Fibroblast of lung (primary cell): ENCODE measurements at regions not wholly inside any gene's neighbourhood (a gene's known extent, or its start where the extent isn't known, plus 50 kb on each side); places are given as distances from the start of the nearest gene placed in this dataset.

Source experiments
- DNase-seq, 2 donors: peaks; one replicate each; pipeline versions ENCODE4 v3.0.0 to v3.0.0-alpha.2; 2010; ENCODE audit warnings: low read depth in 2 of 2
- H2AFZ ChIP-seq: 2 replicates; pipeline ENCODE4 v1.5.1; 2012; ENCODE audit warnings: low read length, control low read depth, inconsistent platforms
- H3K27ac ChIP-seq: 2 replicates; pipeline ENCODE4 v1.5.1; 2011; ENCODE audit warnings: low read length, control low read depth; ENCODE audit not compliant: insufficient read depth
- H3K27me3 ChIP-seq: 2 replicates; pipeline ENCODE4 v1.5.1; 2011; ENCODE audit warnings: mild to moderate bottlenecking, low read length; ENCODE audit not compliant: control insufficient read depth, insufficient read depth
- H3K36me3 ChIP-seq: 2 replicates; pipeline ENCODE4 v1.5.1; 2011; ENCODE audit warnings: low read length; ENCODE audit not compliant: control insufficient read depth, insufficient read depth
- H3K4me1 ChIP-seq: 2 replicates; pipeline ENCODE4 v1.5.1; 2011; ENCODE audit warnings: low read length; ENCODE audit not compliant: control insufficient read depth, insufficient read depth; ENCODE audit errors: extremely low read depth
- H3K4me2 ChIP-seq: 2 replicates; pipeline ENCODE4 v1.5.1; 2011; ENCODE audit warnings: low read length, control low read depth; ENCODE audit not compliant: insufficient read depth; ENCODE audit errors: extremely low read depth
- H3K4me3 ChIP-seq, 4 experiments: fragments of 200-600 bp in 1 of 4; sonication (generic) in 1 of 4; replicated peaks in 1 of 4; 2 replicates each; pipeline ENCODE4 v1.5.1; 2011 to 2016; ENCODE audit warnings: low read length in 4 of 4, low read depth in 3 of 4, mild to moderate bottlenecking in 3 of 4, control low read depth in 2 of 4, inconsistent platforms in 1 of 4, mixed read lengths in 1 of 4; ENCODE audit not compliant: insufficient read depth in 1 of 4; ENCODE audit errors: control extremely low read depth in 1 of 4
- H3K79me2 ChIP-seq: 2 replicates; pipeline ENCODE4 v1.5.1; 2012; ENCODE audit warnings: mild to moderate bottlenecking, low read length, inconsistent platforms; ENCODE audit not compliant: control insufficient read depth, insufficient read depth
- H3K9ac ChIP-seq: 2 replicates; pipeline ENCODE4 v1.5.1; 2011; ENCODE audit warnings: mild to moderate bottlenecking, low read length, control low read depth; ENCODE audit not compliant: insufficient read depth
- H3K9me3 ChIP-seq: 2 replicates; pipeline ENCODE4 v1.5.1; 2012; ENCODE audit warnings: low read depth, low read length; ENCODE audit not compliant: control insufficient read depth, insufficient read depth
- H4K20me1 ChIP-seq: 2 replicates; pipeline ENCODE4 v1.5.1; 2011; ENCODE audit warnings: low read length; ENCODE audit not compliant: control insufficient read depth, insufficient read depth; ENCODE audit errors: extremely low read depth
- CTCF ChIP-seq, 2 donors: IDR thresholded peaks in 1 of 2; conservative IDR thresholded peaks in 1 of 2; 1 replicate in 1 of 2; 2 replicates in 1 of 2; pipeline ENCODE4 v1.5.1; 2011 to 2012; ENCODE audit warnings: low read length in 2 of 2, control low read depth in 1 of 2, inconsistent platforms in 1 of 2, low read depth in 1 of 2, mild to moderate bottlenecking in 1 of 2
- EZH2 ChIP-seq: IDR thresholded peaks from 2 replicates; pipeline ENCODE4 v1.5.1; 2012; ENCODE audit warnings: low read length, control low read depth, mild to moderate bottlenecking; ENCODE audit errors: missing control alignments

- Histone ChIP-seq H3K9me3 (no peaks in the 10 kb centered on the region), H3K79me2 (no peaks in the 10 kb centered on the region), H3K27ac (no peak overlapping the region), H2AFZ (no peak overlapping the region), H3K36me3 (no peaks in the 10 kb centered on the region), H3K4me3 (no peak overlapping the region), H4K20me1 (no peaks in the 10 kb centered on the region), H3K27me3 (no peaks in the 10 kb centered on the region), H3K4me2 (no peak overlapping the region), H3K4me1 (no peaks in the 10 kb centered on the region), H3K9ac (no peak overlapping the region)
- TF ChIP-seq CTCF (conservative IDR thresholded peaks at IDR 0.05 in 1 of 2, IDR thresholded peaks at IDR 0.05 in 1 of 2; ENCODE audit: low read depth in 1 of 2, low read length in 2 of 2): no peak
- TF ChIP-seq EZH2: no peak
- DNase-seq: no peak
Observed at GRCh38 chr2:4096978-4097766, 393.8 kb downstream of the DCDC2C start.

- DNase-seq: no peak
- Histone ChIP-seq H3K4me1 (no peaks in the 10 kb centered on the region), H3K79me2 (no peaks in the 10 kb centered on the region), H3K4me2 (no peak overlapping the region), H3K27me3 (no peaks in the 10 kb centered on the region), H3K27ac (no peak overlapping the region), H3K9me3 (no peaks in the 10 kb centered on the region), H3K36me3 (no peaks in the 10 kb centered on the region), H3K4me3 (no peak overlapping the region), H4K20me1 (no peaks in the 10 kb centered on the region), H3K9ac (no peak overlapping the region), H2AFZ (no peak overlapping the region)
- no peak for TF ChIP-seq EZH2
- TF ChIP-seq CTCF (conservative IDR thresholded peaks at IDR 0.05 in 1 of 2, IDR thresholded peaks at IDR 0.05 in 1 of 2; ENCODE audit: low read depth in 1 of 2, low read length in 2 of 2): no peak
Observed at GRCh38 chr2:4098137-4098536, 394.8 kb downstream of the DCDC2C start.

GRCh38 chr2:4101936-4102335 lies 398.6 kb downstream of the DCDC2C start:
- Histone ChIP-seq H2AFZ (no peak overlapping the region), H3K27ac (no peak overlapping the region), H3K27me3 (no peaks in the 10 kb centered on the region), H3K4me3 (no peak overlapping the region), H4K20me1 (no peaks in the 10 kb centered on the region), H3K4me1 (no peaks in the 10 kb centered on the region), H3K36me3 (no peaks in the 10 kb centered on the region), H3K4me2 (no peak overlapping the region), H3K79me2 (no peaks in the 10 kb centered on the region), H3K9me3 (no peaks in the 10 kb centered on the region), H3K9ac (no peak overlapping the region)
- no peak for TF ChIP-seq CTCF (conservative IDR thresholded peaks at IDR 0.05 in 1 of 2, IDR thresholded peaks at IDR 0.05 in 1 of 2; ENCODE audit: low read depth in 1 of 2, low read length in 2 of 2)
- no peak for TF ChIP-seq EZH2
- no peak for DNase-seq
